Epithelial cell of prostate (primary cell): ENCODE measurements at regions not wholly inside any gene's neighbourhood (a gene's known extent, or its start where the extent isn't known, plus 50 kb on each side); places are given as distances from the start of the nearest gene placed in this dataset.
"Not testable (repeated sequence)": the region's sequence is repeated elsewhere in the genome, so short reads cannot be mapped to it uniquely, and the experiment has no call there.

Source experiments
- DNase-seq: peaks from one replicate; pipeline ENCODE4 v3.0.0-alpha.2; 2011; ENCODE audit warnings: low read depth, low spot score
- H3K27ac ChIP-seq: fragments of 450-650 bp; 2 replicates; pipeline ENCODE4 v1.5.1; 2017; ENCODE audit warnings: mild to moderate bottlenecking

- not testable (repeated sequence) for H3K27ac ChIP-seq, DNase-seq
Measured at GRCh38 chrX:76774912-76775311, 347.4 kb downstream of the MAGEE1 start.

DNA sequence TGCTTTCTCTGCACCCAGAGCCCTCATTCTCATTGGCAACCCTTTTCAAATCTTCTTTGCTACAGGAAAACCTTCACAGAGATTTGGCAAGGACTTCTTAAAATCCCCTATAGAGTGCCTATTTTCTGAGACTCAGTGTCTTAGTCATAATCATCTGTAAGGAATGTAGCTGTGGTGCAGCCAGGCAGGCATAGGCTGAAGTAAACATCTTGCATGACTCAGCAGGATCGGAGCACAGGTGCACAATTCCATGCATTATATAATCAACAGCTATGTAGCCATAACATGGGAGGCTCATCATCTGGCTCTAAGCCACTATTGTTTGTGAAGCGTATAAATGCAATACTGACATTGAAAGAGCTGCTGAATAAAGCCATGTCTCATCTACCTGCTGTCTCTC lies 368.8 kb downstream of the MAGEE1 start:
- no peak for DNase-seq
- no peak overlapping the region for H3K27ac ChIP-seq

- DNase-seq = peak; percentile 26
- no peak overlapping the region for H3K27ac ChIP-seq
Measured at GRCh38 chrX:76802708-76803107, 375.2 kb downstream of the MAGEE1 start.

DNA sequence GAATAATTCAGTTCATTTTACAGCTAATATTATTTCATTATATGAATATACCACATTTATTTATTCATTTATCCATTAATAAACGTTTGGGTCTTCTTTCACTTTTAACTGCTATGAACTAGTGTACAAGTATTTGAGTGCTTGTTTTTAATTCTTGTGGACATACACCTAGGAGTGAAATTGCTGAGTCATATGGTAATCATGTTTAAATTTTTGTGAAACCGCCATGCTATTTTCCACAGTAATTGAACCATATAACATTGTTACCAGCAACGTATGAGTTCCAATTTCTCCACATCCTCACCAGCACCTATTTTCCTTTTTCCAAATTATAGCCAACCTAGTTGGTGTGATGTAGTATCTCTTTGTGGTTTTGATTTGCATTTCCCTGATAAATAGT lies 388.2 kb downstream of the MAGEE1 start:
- DNase-seq = no peak

DNA sequence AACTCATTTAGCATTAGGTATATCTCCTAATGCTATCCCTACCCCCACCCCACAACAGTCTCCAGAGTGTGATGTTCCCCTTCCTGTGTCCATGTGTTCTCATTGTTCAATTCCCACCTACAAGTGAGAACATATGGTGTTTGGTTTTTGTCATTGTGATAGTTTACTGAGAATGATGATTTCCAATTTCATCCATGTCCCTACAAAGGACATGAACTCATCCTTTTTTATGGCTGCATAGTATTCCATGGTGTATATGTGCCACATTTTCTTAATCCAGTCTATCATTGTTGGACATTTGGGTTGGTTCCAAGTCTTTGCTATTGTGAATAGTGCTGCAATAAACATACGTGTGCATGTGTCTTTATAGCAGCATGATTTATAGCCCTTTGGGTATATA lies 389.8 kb downstream of the MAGEE1 start:
- H3K27ac ChIP-seq, DNase-seq: not testable (repeated sequence)

More for the DNA sequence above, 388.2 kb downstream of the MAGEE1 start:
- H3K27ac ChIP-seq = no peak overlapping the region

GRCh38 chrX:76821276-76821675 lies 393.8 kb downstream of the MAGEE1 start:
- DNase-seq = no peak
- no peak overlapping the region for H3K27ac ChIP-seq

GRCh38 chrX:76827672-76828071 lies 400.2 kb downstream of the MAGEE1 start:
- H3K27ac ChIP-seq = no peak overlapping the region
- DNase-seq = no peak

- DNase-seq, H3K27ac ChIP-seq: not testable (repeated sequence)
Measured at GRCh38 chrX:76840902-76841301, 413.4 kb downstream of the MAGEE1 start.

- H3K27ac ChIP-seq = no peak overlapping the region
- DNase-seq = no peak
Measured at GRCh38 chrX:76850851-76851250, 423.3 kb downstream of the MAGEE1 start.

DNA sequence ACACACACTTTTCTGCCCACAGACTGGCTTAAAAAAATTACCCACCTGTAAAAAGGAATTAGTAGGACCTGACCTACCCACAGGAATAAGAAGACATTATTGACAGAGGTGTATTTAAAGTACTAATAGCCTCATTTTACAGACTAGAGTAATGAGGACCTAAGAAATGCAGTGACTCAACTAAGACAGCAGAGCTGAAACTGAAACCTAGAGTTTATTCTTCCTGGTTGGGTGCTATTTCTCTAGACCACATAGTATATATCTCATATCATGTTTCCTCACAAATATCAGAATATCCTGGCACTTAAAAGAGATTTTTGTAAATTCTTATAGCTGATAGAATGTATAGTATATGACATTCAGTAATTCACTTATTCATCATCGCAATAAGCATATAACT lies 435.0 kb downstream of the MAGEE1 start:
- no peak overlapping the region for H3K27ac ChIP-seq
- DNase-seq = no peak

- H3K27ac ChIP-seq = no peak overlapping the region
- DNase-seq = no peak
Measured at GRCh38 chrX:76893930-76894329, 466.4 kb downstream of the MAGEE1 start.

DNA sequence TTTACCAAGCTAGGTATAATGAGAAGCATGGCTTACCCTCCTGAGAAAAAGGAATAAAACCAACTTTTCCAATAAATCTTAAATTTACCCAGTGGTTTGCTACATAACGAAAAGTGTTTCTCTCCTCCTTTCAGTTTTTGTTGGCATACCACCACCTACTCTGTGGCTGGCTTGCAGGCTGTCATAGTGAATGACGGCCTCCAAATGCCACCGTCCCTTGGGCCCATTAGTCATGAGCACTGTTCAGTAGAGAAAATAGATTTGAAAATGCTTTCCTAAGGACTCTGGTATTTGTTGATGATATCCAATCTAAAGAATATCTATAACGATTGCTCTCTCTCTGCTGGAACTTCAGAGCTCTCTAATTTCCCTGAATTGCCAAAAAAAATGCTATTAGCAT lies 488.3 kb downstream of the MAGEE1 start:
- H3K27ac ChIP-seq = no peak overlapping the region
- no peak for DNase-seq

GRCh38 chrX:76918033-76918432 lies 490.5 kb downstream of the MAGEE1 start:
- no peak for DNase-seq
- no peak overlapping the region for H3K27ac ChIP-seq

DNA sequence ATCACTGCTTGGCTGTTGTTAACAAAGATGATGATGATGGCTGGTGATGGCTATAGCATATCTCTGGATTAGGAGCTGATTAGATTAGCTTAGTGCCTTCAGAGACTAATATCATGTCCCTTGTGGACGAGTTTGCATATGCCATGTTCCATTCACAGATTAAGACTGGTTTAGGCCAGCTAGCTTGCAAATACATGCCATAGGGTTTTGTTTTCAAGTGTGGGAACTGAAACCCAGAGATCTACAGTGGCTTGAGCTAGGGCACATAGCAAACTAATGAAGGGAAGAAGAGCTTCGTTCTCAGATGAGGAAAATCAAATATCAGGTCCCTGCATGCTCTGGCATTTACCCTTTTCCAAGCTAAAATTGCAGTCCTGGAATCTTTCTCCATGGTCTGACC lies 492.3 kb downstream of the MAGEE1 start:
- DNase-seq = no peak
- H3K27ac ChIP-seq = no peak overlapping the region

- DNase-seq = no peak
- H3K27ac ChIP-seq = no peak overlapping the region
Measured at GRCh38 chrX:76920607-76921006, 493.1 kb downstream of the MAGEE1 start.

GRCh38 chrX:76921176-76921575 lies 493.7 kb downstream of the MAGEE1 start:
- DNase-seq = no peak
- no peak overlapping the region for H3K27ac ChIP-seq

DNA sequence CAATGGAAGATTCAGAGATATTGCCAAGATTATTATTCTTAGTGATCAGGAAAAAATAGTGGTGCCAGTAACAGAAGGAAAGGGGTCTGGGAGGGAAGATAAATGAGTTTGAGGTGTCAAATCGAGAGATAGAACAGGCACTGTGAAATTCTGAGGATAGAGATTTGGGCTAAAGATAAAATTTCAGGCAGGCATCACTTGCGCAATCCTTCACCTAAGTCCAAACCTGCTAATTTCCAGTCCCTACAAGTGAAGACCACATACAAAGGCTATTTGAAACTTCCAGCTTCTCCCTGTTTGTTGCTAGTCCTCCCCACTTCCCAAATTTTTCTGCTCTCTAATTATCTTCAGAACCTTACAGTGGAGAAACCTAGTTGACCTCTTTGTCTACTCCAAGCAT lies 494.6 kb downstream of the MAGEE1 start:
- no peak for DNase-seq
- H3K27ac ChIP-seq = no peak overlapping the region

DNA sequence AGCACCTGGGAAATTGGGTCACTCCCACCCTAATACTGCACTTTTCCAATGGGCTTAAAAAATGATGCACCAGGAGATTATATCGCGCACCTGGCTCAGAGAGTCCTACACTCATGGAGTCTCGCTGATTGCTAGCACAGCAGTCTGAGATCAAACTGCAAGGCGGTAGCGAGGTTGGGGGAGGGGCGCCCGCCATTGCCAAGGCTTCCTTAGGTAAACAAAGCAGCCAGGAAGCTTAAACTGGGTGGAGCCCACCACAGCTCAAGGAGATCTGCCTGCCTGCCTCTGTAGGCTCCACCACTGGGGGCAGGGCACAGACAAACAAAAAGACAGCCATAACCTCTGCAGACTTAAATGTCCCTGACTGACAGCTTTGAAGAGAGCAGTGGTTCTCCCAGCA lies 497.1 kb downstream of the MAGEE1 start:
- not testable (repeated sequence) for DNase-seq, H3K27ac ChIP-seq

- no peak for DNase-seq
- H3K27ac ChIP-seq = no peak overlapping the region
Measured at GRCh38 chrX:76931518-76931917, 504.0 kb downstream of the MAGEE1 start.

DNA sequence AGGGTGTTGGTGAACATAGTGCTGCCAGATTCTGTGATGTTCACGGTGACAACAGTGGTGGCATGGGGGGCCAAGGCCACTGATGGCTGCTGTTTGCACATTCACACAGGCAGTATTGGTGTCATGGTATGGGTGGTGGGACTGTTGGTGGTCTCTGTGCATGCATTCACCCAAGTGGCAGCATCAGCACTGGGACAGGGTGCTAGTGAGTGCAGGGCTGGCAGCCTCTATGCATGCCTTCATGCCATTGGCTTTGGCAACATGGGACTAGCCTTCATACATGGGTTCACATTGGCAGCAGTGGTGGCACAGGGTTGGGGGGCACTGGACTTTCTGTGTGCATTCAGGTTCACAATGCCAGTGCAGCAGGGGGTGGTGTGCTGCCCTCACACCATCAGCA lies 489.7 kb upstream of the FGF16 start:
- no peak overlapping the region for H3K27ac ChIP-seq
- no peak for DNase-seq

DNA sequence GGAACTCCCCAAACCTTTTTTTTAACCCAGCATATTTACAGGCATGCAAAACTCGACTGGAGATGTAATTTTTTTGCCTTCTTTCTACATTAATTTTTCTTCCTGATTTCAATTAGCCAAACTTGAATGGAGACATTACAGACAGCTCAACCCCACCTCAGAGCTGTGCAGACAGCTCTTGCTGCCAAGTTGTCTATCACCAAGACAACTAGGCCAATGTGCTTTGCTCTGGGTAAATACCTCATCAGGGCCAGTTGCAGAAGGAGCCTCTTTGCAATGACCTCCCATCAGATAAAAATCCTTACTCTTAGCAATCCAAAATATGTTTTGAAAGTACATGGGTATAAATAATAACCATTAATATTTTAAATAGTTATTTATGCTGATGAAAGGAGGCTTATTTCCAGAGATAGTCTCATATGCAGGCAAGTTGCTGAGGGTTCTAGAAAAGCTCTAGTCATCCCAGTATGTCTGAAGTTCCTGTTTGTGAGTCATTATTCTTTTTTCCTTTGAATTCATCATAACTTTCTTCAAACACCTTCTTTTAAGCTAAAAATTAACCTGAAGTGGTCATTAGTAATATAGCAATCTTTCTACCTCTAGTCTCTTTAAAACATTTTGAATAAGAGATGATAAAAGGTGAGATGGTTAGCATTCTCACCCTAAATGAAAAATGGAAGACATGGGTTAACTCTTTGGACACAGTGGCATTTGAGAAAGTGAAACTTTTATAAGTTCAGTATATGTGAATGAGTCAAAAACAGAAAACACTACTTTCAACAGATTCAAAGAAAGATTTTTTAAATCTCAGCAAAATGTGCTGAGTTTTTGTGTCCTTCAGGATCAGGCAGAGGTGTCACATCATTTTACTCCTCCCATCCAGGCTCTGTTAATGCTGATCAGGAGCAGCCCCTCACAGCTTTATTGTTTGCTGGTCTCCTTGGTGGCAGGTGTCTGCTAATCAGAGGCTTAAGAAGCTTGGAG lies 475.5 kb upstream of the FGF16 start:
- DNase-seq = no peak
- H3K27ac ChIP-seq = no peak overlapping the region

- no peak for DNase-seq
- no peak overlapping the region for H3K27ac ChIP-seq
Measured at GRCh38 chrX:76977452-76977851, 469.7 kb upstream of the FGF16 start.
